ENCODE measurements at regions not wholly inside any gene's neighbourhood (a gene's known extent, or its start where the extent isn't known, plus 50 kb on each side); places are given as distances from the start of the nearest gene placed in this dataset.

- TF ChIP-seq POLR2A (IDR thresholded peaks at IDR 0.05), result no peak
- no peak for TF ChIP-seq CTCF (IDR thresholded peaks at IDR 0.05)
- TF ChIP-seq EP300 (IDR thresholded peaks at IDR 0.05), result no peak
- TF ChIP-seq POLR2AphosphoS5 (IDR thresholded peaks at IDR 0.05), result no peak
Observed at GRCh38 chr6:130666786-130667185, 160.4 kb upstream of the SMLR1 start.

Data from suprapubic skin (tissue), 4 donors.